ENCODE measurements at regions not wholly inside any gene's neighbourhood (a gene's known extent, or its start where the extent isn't known, plus 50 kb on each side); places are given as distances from the start of the nearest gene placed in this dataset.

- TF ChIP-seq SUZ12 (IDR thresholded peaks at IDR 0.05; ENCODE audit: extremely low read depth, insufficient read depth, insufficient read length) (no peak), ZNF274 (IDR thresholded peaks at IDR 0.05; ENCODE audit: low read depth, low read length) (no peak)
Measured at GRCh38 chr1:87226341-87226760, 102.3 kb upstream of the LMO4 start.

Data from NT2/D1 (cell line).